GM19351 (cell line): ENCODE measurements at regions not wholly inside any gene's neighbourhood (a gene's known extent, or its start where the extent isn't known, plus 50 kb on each side); places are given as distances from the start of the nearest gene placed in this dataset.
A peak's percentile ranks its signal among the peaks of the same experiment; 100 is the strongest.

ENCODE experiments used
- ATAC-seq: cut with Tn5 transposase; IDR thresholded peaks from one replicate; pipeline ENCODE4 v1.9.1; 2021; ENCODE audit warnings: mild to moderate bottlenecking, moderate library complexity; ENCODE audit not compliant: unreplicated experiment

DNA sequence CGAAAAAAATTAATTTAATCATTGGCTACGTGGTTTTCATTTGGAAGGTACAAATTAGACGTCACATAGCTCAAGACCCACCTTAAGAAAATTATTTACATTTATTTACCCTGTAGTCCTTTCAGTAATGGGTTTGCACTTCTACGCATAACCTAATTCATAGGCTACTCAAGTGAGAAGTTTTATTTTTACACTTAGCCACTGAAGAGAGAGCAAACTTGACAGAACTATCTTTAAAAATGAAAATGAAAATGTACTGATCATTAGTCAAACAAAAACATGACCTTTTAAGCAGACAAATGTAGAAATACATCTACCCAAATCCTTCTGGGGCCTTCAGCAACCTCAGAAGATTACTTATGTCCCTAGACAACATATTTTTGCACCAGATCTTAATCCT lies 269.4 kb upstream of the TTC14 start:
- peak; percentile 58 for ATAC-seq

- no peak for ATAC-seq
Measured at GRCh38 chr3:180335050-180335449, 266.9 kb upstream of the TTC14 start.

DNA sequence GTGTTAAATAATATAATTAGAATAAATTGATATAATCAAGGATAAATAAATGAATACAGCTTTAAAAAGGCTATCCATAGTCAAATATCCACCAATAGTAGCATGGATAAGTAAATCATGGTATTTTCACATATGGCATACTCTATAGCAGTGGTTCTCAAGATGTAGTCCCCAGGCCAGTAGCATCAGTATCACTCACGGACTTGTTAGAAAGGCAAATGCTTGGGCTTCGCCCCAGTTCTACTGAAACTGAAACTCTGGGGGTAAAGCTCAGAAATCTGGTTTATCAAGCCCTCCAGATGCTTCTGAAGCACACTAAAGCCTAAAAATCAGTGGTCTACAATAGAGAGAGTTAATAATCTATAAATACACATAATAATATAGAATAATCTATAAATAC lies 261.6 kb upstream of the TTC14 start:
- no peak for ATAC-seq

DNA sequence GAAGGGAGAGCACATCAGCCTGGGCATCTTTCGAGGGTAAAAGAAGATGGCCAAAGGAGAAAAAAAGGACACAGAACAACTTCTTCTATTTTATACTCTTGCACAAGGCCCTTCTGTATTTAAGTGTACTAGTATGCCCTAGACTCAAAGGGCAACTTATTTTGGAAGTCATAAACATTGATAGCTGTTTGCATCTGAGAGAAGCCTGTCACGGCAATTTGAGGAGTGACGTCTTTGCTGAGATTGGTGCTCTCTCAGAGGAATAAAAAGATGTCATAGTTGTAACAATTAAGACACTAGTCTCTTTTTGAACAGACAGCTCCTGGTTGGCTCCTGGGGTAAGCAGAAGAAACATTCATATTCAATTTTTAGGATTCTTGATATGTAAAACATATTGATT lies 260.4 kb upstream of the TTC14 start:
- no peak for ATAC-seq

DNA sequence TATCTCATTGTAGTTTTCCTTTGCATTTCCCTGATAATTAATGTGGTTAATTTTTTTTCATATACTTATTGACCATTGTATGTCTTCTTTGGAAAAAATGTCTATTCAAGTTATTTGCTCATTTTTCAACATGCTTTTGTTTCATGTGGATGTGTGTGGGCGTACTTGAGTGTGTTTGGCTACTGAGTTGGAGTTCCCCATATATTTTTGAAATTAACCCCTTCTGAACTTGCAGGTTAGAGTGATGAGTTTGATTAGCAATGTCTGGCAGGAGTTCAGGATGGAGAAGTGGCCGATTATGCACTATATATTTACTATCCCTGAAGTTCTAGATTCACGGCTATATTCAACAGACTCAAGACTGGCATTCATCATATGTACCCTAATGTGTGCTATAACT lies 250.4 kb upstream of the TTC14 start:
- no peak for ATAC-seq

GRCh38 chr3:180352261-180352660 lies 249.7 kb upstream of the TTC14 start:
- ATAC-seq, result no peak

- no peak for ATAC-seq
Measured at GRCh38 chr3:180354214-180354613, 247.7 kb upstream of the TTC14 start.

DNA sequence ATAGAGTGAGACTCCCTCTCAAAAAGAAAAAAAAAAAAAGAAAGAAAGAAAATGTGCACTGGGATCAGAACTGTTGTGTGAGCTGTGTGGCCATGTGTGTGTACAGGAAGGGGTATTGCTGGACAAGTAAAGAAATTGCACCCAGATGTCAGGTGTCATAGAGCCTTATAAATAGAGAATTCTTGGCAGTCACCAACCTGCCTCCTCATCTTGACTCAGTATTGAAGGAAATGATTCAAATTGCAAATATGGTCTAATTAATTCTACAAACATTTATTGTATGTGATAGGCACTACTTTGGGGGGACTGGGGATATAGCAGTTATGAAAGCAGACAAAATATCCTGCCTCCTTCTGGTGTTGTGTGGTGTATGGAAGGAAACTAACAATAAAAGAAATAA lies 243.8 kb upstream of the TTC14 start:
- no peak for ATAC-seq

DNA sequence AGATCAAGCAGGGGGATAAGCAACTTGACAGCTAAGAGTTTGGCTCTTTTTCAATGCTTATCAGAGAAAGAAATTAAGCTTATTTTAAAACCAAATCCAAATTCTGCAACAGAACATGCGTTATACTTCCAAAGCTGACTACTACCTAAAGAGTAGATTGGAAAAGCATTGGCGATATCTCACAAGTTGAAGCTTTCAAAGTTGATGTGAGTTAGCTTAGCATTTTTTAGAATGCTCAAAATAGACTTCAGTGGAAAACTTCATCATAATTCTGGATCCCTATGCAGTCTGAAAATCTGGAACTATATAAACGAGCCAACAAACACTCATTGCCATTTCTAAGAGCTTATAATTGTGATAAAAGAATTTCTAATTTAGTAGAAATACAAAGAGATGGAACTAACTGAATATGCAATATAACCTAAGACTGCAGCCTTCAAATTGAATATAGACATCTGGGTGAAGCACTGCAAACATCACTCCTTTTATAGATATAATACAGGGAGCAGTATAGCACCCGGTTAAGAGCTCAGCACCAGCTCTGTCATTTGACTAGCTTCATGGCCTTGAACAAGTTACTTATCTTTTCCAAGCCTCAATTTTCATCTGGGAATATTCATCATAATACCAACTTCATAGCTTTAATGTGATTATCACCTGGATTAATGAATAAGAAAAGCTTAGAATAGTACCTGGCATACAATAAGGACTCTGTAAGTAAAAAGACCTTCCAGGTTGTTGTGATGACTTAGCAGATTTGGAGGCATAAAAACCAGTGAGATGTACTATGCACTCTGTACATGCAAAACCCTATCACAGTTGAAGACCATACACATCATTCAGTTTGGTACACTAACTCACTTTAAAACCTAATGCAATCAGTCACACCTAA lies 242.7 kb upstream of the TTC14 start:
- ATAC-seq, result no peak

DNA sequence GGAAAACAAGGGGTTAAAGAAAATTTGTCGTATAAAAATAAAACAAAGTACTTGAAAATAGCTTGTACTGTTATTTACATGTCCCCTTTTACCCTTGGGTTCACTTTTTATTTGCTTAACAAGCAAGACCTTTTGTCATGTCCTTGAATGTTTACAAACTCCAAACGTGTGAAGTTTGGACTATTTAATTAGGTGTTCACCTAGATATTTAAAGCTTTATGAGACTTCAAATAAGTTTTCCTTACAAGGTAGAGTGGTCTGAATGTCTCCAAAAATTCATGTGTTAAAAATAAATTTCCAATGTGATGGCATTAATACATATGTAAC lies 242.0 kb upstream of the TTC14 start:
- ATAC-seq, result no peak

GRCh38 chr3:180362081-180362480 lies 239.9 kb upstream of the TTC14 start:
- no peak for ATAC-seq

DNA sequence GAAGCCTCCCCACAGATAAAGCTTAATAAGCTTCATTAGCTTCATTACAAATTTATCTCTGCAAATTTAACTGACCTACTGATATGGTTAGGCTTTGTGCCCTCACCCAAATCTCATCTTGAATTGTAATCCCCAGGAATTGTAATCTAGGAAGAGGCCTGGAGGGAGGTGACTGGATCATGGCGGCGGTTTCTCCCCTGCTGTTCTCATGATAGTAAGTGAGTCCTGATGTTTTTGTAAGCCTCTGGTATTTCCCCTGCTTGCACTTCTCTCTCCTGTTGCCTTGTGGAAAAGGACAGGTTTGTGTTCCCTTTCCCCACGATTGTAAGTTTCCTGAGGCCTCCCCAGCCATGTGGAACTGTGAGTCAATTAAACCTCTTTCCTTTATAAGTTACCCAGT lies 226.1 kb upstream of the TTC14 start:
- no peak for ATAC-seq

- no peak for ATAC-seq
Measured at GRCh38 chr3:180378496-180378895, 223.5 kb upstream of the TTC14 start.

GRCh38 chr3:180382638-180383180 lies 219.3 kb upstream of the TTC14 start:
- no peak for ATAC-seq

GRCh38 chr3:180383332-180384020 lies 218.5 kb upstream of the TTC14 start:
- no peak for ATAC-seq

- ATAC-seq, result no peak
Measured at GRCh38 chr3:180390313-180390712, 211.7 kb upstream of the TTC14 start.

GRCh38 chr3:180391001-180391400 lies 211.0 kb upstream of the TTC14 start:
- no peak for ATAC-seq

GRCh38 chr3:180401226-180401625 lies 200.7 kb upstream of the TTC14 start:
- ATAC-seq, result no peak

- peak; percentile 47 for ATAC-seq
Measured at GRCh38 chr3:180402471-180403073, 199.4 kb upstream of the TTC14 start.

GRCh38 chr3:180403156-180403555 lies 198.8 kb upstream of the TTC14 start:
- no peak for ATAC-seq

- no peak for ATAC-seq
Measured at GRCh38 chr3:180408654-180409053, 193.3 kb upstream of the TTC14 start.

- no peak for ATAC-seq
Measured at GRCh38 chr3:180409170-180409569, 192.8 kb upstream of the TTC14 start.
